ENCODE measurements at regions not wholly inside any gene's neighbourhood (a gene's known extent, or its start where the extent isn't known, plus 50 kb on each side); places are given as distances from the start of the nearest gene placed in this dataset.
"Not testable (repeated sequence)": the region's sequence is repeated elsewhere in the genome, so short reads cannot be mapped to it uniquely, and the experiment has no call there.

- H3K27me3 ChIP-seq (ENCODE audit: control insufficient read depth, insufficient read depth, low read length): no peaks in the 10 kb centered on the region
- DNase-seq (ENCODE audit: low read depth in 4 of 6, low spot score in 6 of 6): no peak
- H3K4me3 ChIP-seq (ENCODE audit: low read depth, low read length): no peak overlapping the region
- no peaks in the 10 kb centered on the region for H3K9me3 ChIP-seq (ENCODE audit: control insufficient read depth, insufficient read depth, low read length)
- H3K4me1 ChIP-seq (ENCODE audit: control insufficient read depth, insufficient read depth, low read length): peaks cover 2% of the 10 kb centered on the region
- no peaks in the 10 kb centered on the region for H3K36me3 ChIP-seq (ENCODE audit: control insufficient read depth, insufficient read depth, low read length)
- 90% methylated on average over 2 of the region's 4 CpGs for WGBS (ENCODE audit: insufficient coverage)
- H3K27ac ChIP-seq (ENCODE audit: low read depth, low read length): no peak overlapping the region
These were observed 127.9 kb upstream of the MROH9 start for GRCh38 chr1:170807432-170807831.

DNA sequence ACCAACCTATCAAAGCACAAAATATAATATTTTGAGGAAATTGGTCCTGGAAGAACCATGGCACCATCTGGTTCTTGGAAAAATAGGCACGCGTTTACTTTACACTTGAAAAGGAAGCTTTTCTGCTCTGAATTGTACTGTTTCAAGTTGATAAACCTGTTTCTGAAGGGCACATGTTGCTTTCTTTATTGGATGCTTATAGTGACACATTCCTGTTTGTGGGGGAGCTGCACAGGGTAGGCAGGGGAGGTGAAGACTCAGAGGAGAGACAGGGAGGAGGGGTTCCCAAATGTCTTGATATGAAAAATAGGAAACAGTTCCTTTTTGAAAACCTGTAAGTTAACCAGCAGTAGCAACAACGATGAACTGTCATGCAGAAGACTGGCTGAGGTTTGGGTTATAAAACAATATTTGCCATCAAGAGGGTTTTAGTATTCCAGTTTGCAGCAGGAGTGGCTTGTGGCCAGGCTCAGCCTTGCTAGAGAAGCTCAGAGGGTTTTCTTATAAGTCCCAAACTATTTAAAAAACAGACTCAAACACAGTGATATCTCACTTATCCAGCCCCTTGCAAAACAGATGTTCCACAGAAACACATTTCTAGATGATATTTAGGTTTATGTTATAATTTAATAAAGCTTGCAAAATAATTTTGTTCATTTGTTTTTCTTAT lies 127.0 kb upstream of the MROH9 start:
- WGBS (ENCODE audit: insufficient coverage): 88% methylated on average over 3 of the region's 3 CpGs
- H3K27ac ChIP-seq (ENCODE audit: low read depth, low read length): no peak overlapping the region
- no peaks in the 10 kb centered on the region for H3K27me3 ChIP-seq (ENCODE audit: control insufficient read depth, insufficient read depth, low read length)
- H3K4me1 ChIP-seq (ENCODE audit: control insufficient read depth, insufficient read depth, low read length): peaks cover 2% of the 10 kb centered on the region
- no peaks in the 10 kb centered on the region for H3K36me3 ChIP-seq (ENCODE audit: control insufficient read depth, insufficient read depth, low read length)
- no peak overlapping the region for H3K4me3 ChIP-seq (ENCODE audit: low read depth, low read length)
- no peak for DNase-seq (ENCODE audit: low read depth in 4 of 6, low spot score in 6 of 6)
- no peaks in the 10 kb centered on the region for H3K9me3 ChIP-seq (ENCODE audit: control insufficient read depth, insufficient read depth, low read length)

GRCh38 chr1:170811013-170811412 lies 124.3 kb upstream of the MROH9 start:
- not testable (repeated sequence) for H3K4me3 ChIP-seq (ENCODE audit: low read depth, low read length); H3K27me3 ChIP-seq (ENCODE audit: control insufficient read depth, insufficient read depth, low read length); H3K9me3 ChIP-seq (ENCODE audit: control insufficient read depth, insufficient read depth, low read length); H3K36me3 ChIP-seq (ENCODE audit: control insufficient read depth, insufficient read depth, low read length); H3K4me1 ChIP-seq (ENCODE audit: control insufficient read depth, insufficient read depth, low read length); DNase-seq (ENCODE audit: low read depth in 4 of 6, low spot score in 6 of 6); H3K27ac ChIP-seq (ENCODE audit: low read depth, low read length)
- WGBS (ENCODE audit: insufficient coverage): 81% methylated on average over 7 of the region's 7 CpGs

- WGBS (ENCODE audit: insufficient coverage): no CpG with 5 or more reads among the region's 2 CpGs
- Histone ChIP-seq H3K4me1 (ENCODE audit: control insufficient read depth, insufficient read depth, low read length) (no peaks in the 10 kb centered on the region), H3K27me3 (ENCODE audit: control insufficient read depth, insufficient read depth, low read length) (no peaks in the 10 kb centered on the region), H3K36me3 (ENCODE audit: control insufficient read depth, insufficient read depth, low read length) (no peaks in the 10 kb centered on the region), H3K9me3 (ENCODE audit: control insufficient read depth, insufficient read depth, low read length) (no peaks in the 10 kb centered on the region), H3K27ac (ENCODE audit: low read depth, low read length) (no peak overlapping the region), H3K4me3 (ENCODE audit: low read depth, low read length) (no peak overlapping the region)
- no peak for DNase-seq (ENCODE audit: low read depth in 4 of 6, low spot score in 6 of 6)
These were observed 115.6 kb upstream of the MROH9 start for GRCh38 chr1:170819781-170820180.

DNA sequence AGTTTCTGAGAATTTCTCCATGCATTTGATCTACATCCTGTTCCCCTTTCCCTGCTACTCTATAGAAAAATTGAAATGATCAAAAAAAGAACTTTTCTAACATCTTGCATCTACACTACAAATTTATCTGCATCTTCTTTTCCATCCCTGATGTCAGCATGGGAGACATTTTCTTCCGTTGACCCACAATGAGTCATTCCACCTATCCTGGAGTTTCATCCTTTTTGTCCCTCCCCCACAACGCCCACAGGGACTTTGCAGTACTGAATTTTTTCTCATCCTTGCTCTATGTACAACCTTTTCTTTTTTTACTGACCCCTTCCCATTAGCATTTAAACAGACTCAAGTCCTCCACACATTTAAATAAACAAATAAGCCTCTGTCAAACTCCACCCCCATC lies 112.2 kb upstream of the MROH9 start:
- Histone ChIP-seq H3K36me3 (ENCODE audit: control insufficient read depth, insufficient read depth, low read length) (no peaks in the 10 kb centered on the region), H3K4me1 (ENCODE audit: control insufficient read depth, insufficient read depth, low read length) (no peaks in the 10 kb centered on the region), H3K9me3 (ENCODE audit: control insufficient read depth, insufficient read depth, low read length) (no peaks in the 10 kb centered on the region), H3K4me3 (ENCODE audit: low read depth, low read length) (no peak overlapping the region), H3K27me3 (ENCODE audit: control insufficient read depth, insufficient read depth, low read length) (no peaks in the 10 kb centered on the region), H3K27ac (ENCODE audit: low read depth, low read length) (no peak overlapping the region)
- no peak for DNase-seq (ENCODE audit: low read depth in 4 of 6, low spot score in 6 of 6)
- 75% methylated on average over 2 of the region's 2 CpGs for WGBS (ENCODE audit: insufficient coverage)

DNA sequence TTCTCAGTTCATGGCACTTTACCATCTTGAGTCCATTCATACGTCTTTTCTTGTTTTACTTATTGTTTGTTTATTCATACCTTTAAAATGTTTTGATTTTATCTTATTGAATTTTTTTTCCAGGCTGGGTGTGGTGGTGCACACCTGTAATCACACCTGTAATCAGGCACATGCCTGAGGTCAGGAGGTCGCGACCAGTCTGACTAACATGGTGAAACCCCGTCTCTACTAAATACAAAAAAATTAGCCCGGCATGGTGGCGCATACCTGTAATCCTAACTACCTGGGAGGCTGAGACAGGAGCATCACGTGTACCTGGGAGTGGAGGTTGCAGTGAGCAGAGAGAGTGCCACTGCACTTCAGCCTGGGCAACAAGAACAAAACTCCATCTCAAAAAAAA lies 104.1 kb upstream of the MROH9 start:
- no peak for DNase-seq (ENCODE audit: low read depth in 4 of 6, low spot score in 6 of 6)
- no peaks in the 10 kb centered on the region for H3K4me1 ChIP-seq (ENCODE audit: control insufficient read depth, insufficient read depth, low read length)
- no CpG with 5 or more reads among the region's 7 CpGs for WGBS (ENCODE audit: insufficient coverage)
- H3K9me3 ChIP-seq (ENCODE audit: control insufficient read depth, insufficient read depth, low read length): no peaks in the 10 kb centered on the region
- no peak overlapping the region for H3K27ac ChIP-seq (ENCODE audit: low read depth, low read length)
- H3K36me3 ChIP-seq (ENCODE audit: control insufficient read depth, insufficient read depth, low read length): no peaks in the 10 kb centered on the region
- no peaks in the 10 kb centered on the region for H3K27me3 ChIP-seq (ENCODE audit: control insufficient read depth, insufficient read depth, low read length)
- no peak overlapping the region for H3K4me3 ChIP-seq (ENCODE audit: low read depth, low read length)

GRCh38 chr1:170836141-170836540 lies 99.2 kb upstream of the MROH9 start:
- Histone ChIP-seq H3K27me3 (ENCODE audit: control insufficient read depth, insufficient read depth, low read length) (no peaks in the 10 kb centered on the region), H3K4me3 (ENCODE audit: low read depth, low read length) (no peak overlapping the region), H3K36me3 (ENCODE audit: control insufficient read depth, insufficient read depth, low read length) (no peaks in the 10 kb centered on the region), H3K4me1 (ENCODE audit: control insufficient read depth, insufficient read depth, low read length) (no peaks in the 10 kb centered on the region), H3K27ac (ENCODE audit: low read depth, low read length) (no peak overlapping the region), H3K9me3 (ENCODE audit: control insufficient read depth, insufficient read depth, low read length) (no peaks in the 10 kb centered on the region)
- DNase-seq (ENCODE audit: low read depth in 4 of 6, low spot score in 6 of 6): no peak

GRCh38 chr1:170840371-170840770 lies 95.0 kb upstream of the MROH9 start:
- H3K27ac ChIP-seq (ENCODE audit: low read depth, low read length): no peak overlapping the region
- H3K9me3 ChIP-seq (ENCODE audit: control insufficient read depth, insufficient read depth, low read length): no peaks in the 10 kb centered on the region
- no peaks in the 10 kb centered on the region for H3K4me1 ChIP-seq (ENCODE audit: control insufficient read depth, insufficient read depth, low read length)
- no peak overlapping the region for H3K4me3 ChIP-seq (ENCODE audit: low read depth, low read length)
- DNase-seq (ENCODE audit: low read depth in 4 of 6, low spot score in 6 of 6): no peak
- no CpG with 5 or more reads among the region's 1 CpG for WGBS (ENCODE audit: insufficient coverage)
- no peaks in the 10 kb centered on the region for H3K36me3 ChIP-seq (ENCODE audit: control insufficient read depth, insufficient read depth, low read length)
- H3K27me3 ChIP-seq (ENCODE audit: control insufficient read depth, insufficient read depth, low read length): no peaks in the 10 kb centered on the region

GRCh38 chr1:170853302-170853701 lies 82.0 kb upstream of the MROH9 start:
- no peak overlapping the region for H3K27ac ChIP-seq (ENCODE audit: low read depth, low read length)
- H3K36me3 ChIP-seq (ENCODE audit: control insufficient read depth, insufficient read depth, low read length): no peaks in the 10 kb centered on the region
- no peaks in the 10 kb centered on the region for H3K27me3 ChIP-seq (ENCODE audit: control insufficient read depth, insufficient read depth, low read length)
- no peak overlapping the region for H3K4me3 ChIP-seq (ENCODE audit: low read depth, low read length)
- WGBS (ENCODE audit: insufficient coverage): 89% methylated on average over 4 of the region's 5 CpGs
- H3K4me1 ChIP-seq (ENCODE audit: control insufficient read depth, insufficient read depth, low read length): no peaks in the 10 kb centered on the region
- H3K9me3 ChIP-seq (ENCODE audit: control insufficient read depth, insufficient read depth, low read length): no peaks in the 10 kb centered on the region
- DNase-seq (ENCODE audit: low read depth in 4 of 6, low spot score in 6 of 6): no peak

GRCh38 chr1:170853867-170854266 lies 81.5 kb upstream of the MROH9 start:
- Histone ChIP-seq H3K27ac (ENCODE audit: low read depth, low read length) (no peak overlapping the region), H3K36me3 (ENCODE audit: control insufficient read depth, insufficient read depth, low read length) (no peaks in the 10 kb centered on the region), H3K9me3 (ENCODE audit: control insufficient read depth, insufficient read depth, low read length) (no peaks in the 10 kb centered on the region), H3K4me1 (ENCODE audit: control insufficient read depth, insufficient read depth, low read length) (no peaks in the 10 kb centered on the region), H3K27me3 (ENCODE audit: control insufficient read depth, insufficient read depth, low read length) (no peaks in the 10 kb centered on the region), H3K4me3 (ENCODE audit: low read depth, low read length) (no peak overlapping the region)
- no peak for DNase-seq (ENCODE audit: low read depth in 4 of 6, low spot score in 6 of 6)

Data from spinal cord (tissue), 9 donors.